Tibial nerve (tissue), 4 donors: ENCODE measurements at regions not wholly inside any gene's neighbourhood (a gene's known extent, or its start where the extent isn't known, plus 50 kb on each side); places are given as distances from the start of the nearest gene placed in this dataset.

Experiments
- DNase-seq, 2 donors: peaks; one replicate each; pipeline ENCODE4 v3.0.0-alpha.2; 2019; ENCODE audit warnings: low spot score in 2 of 2
- H3K27ac ChIP-seq, 4 donors: fragments of 200-600 bp; sonication (generic) in 3 of 4; one replicate each; pipeline ENCODE4 v1.5.1; 2017 to 2019; ENCODE audit warnings: mild to moderate bottlenecking in 1 of 4
- H3K27me3 ChIP-seq, 2 donors: fragments of 200-600 bp; sonication (generic) in 1 of 2; one replicate each; pipeline versions ENCODE4 v1.5.1 to v1.6.0; 2017 to 2019
- H3K36me3 ChIP-seq, 3 donors: fragments of 200-600 bp; sonication (generic); one replicate each; pipeline ENCODE4 v1.5.1; 2018 to 2019
- H3K4me1 ChIP-seq, 4 donors: fragments of 200-600 bp; sonication (generic) in 3 of 4; one replicate each; pipeline ENCODE4 v1.5.1; 2017 to 2019
- H3K4me3 ChIP-seq, 4 donors: fragments of 200-600 bp; sonication (generic) in 3 of 4; one replicate each; pipeline ENCODE4 v1.5.1; 2017 to 2019; ENCODE audit warnings: mild to moderate bottlenecking in 1 of 4, moderate library complexity in 1 of 4
- H3K9me3 ChIP-seq, 4 donors: fragments of 200-600 bp; sonication (generic) in 3 of 4; one replicate each; pipeline ENCODE4 v1.5.1; 2017 to 2019
- CTCF ChIP-seq, 5 experiments: fragments of 200-600 bp in 3 of 5; fragments of 450-650 bp in 2 of 5; sonication (generic) in 3 of 5; IDR thresholded peaks; one replicate each; pipeline ENCODE4 v1.5.1; 2016 to 2019; ENCODE audit warnings: antibody characterized with exemption in 5 of 5, mild to moderate bottlenecking in 3 of 5, moderate library complexity in 2 of 5
- EP300 ChIP-seq, 2 donors: sonication (generic); formaldehyde crosslinking; IDR thresholded peaks; one replicate each; pipeline ENCODE4 v1.6.1; 2017; ENCODE audit warnings: antibody characterized with exemption in 2 of 2, mild to moderate bottlenecking in 1 of 2
- POLR2A ChIP-seq, 2 donors: fragments of 450-650 bp; IDR thresholded peaks; one replicate each; pipeline ENCODE4 v1.6.1; 2017; ENCODE audit warnings: antibody characterized with exemption in 2 of 2, mild to moderate bottlenecking in 2 of 2, moderate library complexity in 2 of 2
- WGBS, 2 donors: methylation state at CpG; one replicate each; pipeline ENCODE4 v1.1.5; 2018; 5-methylcytosine and 5-hydroxymethylcytosine counted together

- H3K4me1 ChIP-seq = no peaks in the 10 kb centered on the region
- no peaks in the 10 kb centered on the region for H3K36me3 ChIP-seq
- DNase-seq = no peak
- no peaks in the 10 kb centered on the region for H3K9me3 ChIP-seq
- no peak for TF ChIP-seq POLR2A (IDR thresholded peaks at IDR 0.05)
- no peak for TF ChIP-seq CTCF (IDR thresholded peaks at IDR 0.05)
- no peak for TF ChIP-seq EP300 (IDR thresholded peaks at IDR 0.05)
- 64% methylated on average over 2 of the region's 2 CpGs for WGBS, 2 donors
- no peak overlapping the region for H3K27ac ChIP-seq
- no peaks in the 10 kb centered on the region for H3K27me3 ChIP-seq
- no peak overlapping the region for H3K4me3 ChIP-seq
These were observed 107.2 kb upstream of the CENPW start for GRCh38 chr6:126232671-126233070.

GRCh38 chr6:126233192-126233591 lies 106.7 kb upstream of the CENPW start:
- 70 to 81% methylated on average over 1 of the region's 1 CpG for WGBS, 2 donors
- Histone ChIP-seq H3K27me3 (no peaks in the 10 kb centered on the region), H3K4me3 (no peak overlapping the region), H3K9me3 (no peaks in the 10 kb centered on the region), H3K4me1 (no peaks in the 10 kb centered on the region), H3K27ac (no peak overlapping the region), H3K36me3 (no peaks in the 10 kb centered on the region)
- no peak for TF ChIP-seq POLR2A (IDR thresholded peaks at IDR 0.05)
- TF ChIP-seq CTCF (IDR thresholded peaks at IDR 0.05) = no peak
- no peak for TF ChIP-seq EP300 (IDR thresholded peaks at IDR 0.05)
- DNase-seq = no peak

DNA sequence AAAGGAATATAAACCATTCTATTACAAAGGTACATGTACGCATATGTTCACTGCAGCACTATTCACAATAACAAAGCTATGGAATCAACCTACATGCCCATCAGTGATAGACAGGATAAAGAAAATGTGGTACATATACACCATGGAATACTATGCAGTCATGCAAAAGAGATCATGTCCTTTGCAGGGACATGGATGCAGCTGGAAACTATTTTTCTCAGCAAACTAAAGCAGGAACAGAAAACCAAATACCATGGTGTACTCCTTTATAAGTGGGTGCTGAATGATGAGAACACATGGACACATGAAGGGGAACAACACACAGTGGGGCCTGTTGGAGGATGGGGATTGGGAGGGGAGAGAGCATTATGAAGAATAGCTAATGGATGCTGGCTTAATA lies 104.6 kb upstream of the CENPW start:
- H3K27ac ChIP-seq = no peak overlapping the region
- no peaks in the 10 kb centered on the region for H3K4me1 ChIP-seq
- H3K4me3 ChIP-seq = no peak overlapping the region
- H3K36me3 ChIP-seq = no peaks in the 10 kb centered on the region
- H3K9me3 ChIP-seq = peaks cover 0 to 2% (median 0%) of the 10 kb centered on the region in 4 donors
- H3K27me3 ChIP-seq = no peaks in the 10 kb centered on the region
- 97 to 100% methylated on average over 1 of the region's 1 CpG for WGBS, 2 donors
- no peak for DNase-seq
- no peak for TF ChIP-seq CTCF (IDR thresholded peaks at IDR 0.05)
- no peak for TF ChIP-seq EP300 (IDR thresholded peaks at IDR 0.05)
- no peak for TF ChIP-seq POLR2A (IDR thresholded peaks at IDR 0.05)

DNA sequence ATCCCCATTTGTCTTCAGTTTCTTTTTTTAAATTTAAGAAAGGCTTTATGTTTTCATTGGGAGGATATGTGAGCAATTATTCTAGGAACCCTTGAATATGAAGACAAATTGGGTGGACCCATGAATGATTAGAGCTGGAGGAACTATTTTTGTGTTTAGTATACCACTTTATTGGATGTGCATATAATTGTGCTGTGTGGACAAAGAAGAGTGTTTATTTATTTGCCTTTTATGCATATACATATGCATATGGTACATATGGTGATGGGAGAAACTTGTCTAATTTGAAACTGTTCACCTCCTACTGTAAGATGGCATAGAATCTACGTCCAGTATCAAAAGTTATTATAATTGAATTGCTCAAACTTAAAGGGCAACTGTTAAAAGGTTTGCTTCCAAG lies 94.8 kb upstream of the CENPW start:
- no peak for DNase-seq
- Histone ChIP-seq H3K27ac (no peak overlapping the region), H3K4me3 (no peak overlapping the region), H3K4me1 (no peaks in the 10 kb centered on the region), H3K36me3 (peaks cover 0 to 4% (median 0%) of the 10 kb centered on the region in 3 donors), H3K27me3 (no peaks in the 10 kb centered on the region), H3K9me3 (peaks cover 0 to 18% (median 0%) of the 10 kb centered on the region in 4 donors)
- no peak for TF ChIP-seq POLR2A (IDR thresholded peaks at IDR 0.05)
- no peak for TF ChIP-seq EP300 (IDR thresholded peaks at IDR 0.05)
- no peak for TF ChIP-seq CTCF (IDR thresholded peaks at IDR 0.05)
- 76 to 77% methylated on average over 1 of the region's 1 CpG for WGBS, 2 donors

GRCh38 chr6:126252154-126252553 lies 87.8 kb upstream of the CENPW start:
- 79 to 93% methylated on average over 2 of the region's 2 CpGs for WGBS, 2 donors
- H3K27me3 ChIP-seq = no peaks in the 10 kb centered on the region

More at GRCh38 chr6:126252154-126252553, 87.8 kb upstream of the CENPW start:
- no peak for TF ChIP-seq CTCF (IDR thresholded peaks at IDR 0.05)
- TF ChIP-seq POLR2A (IDR thresholded peaks at IDR 0.05) = no peak
- TF ChIP-seq EP300 (IDR thresholded peaks at IDR 0.05) = no peak
- Histone ChIP-seq H3K9me3 (peaks cover 0 to 9% (median 1%) of the 10 kb centered on the region in 4 donors), H3K36me3 (peaks cover 0 to 9% (median 0%) of the 10 kb centered on the region in 3 donors), H3K4me1 (no peaks in the 10 kb centered on the region), H3K27ac (no peak overlapping the region), H3K4me3 (no peak overlapping the region)
- no peak for DNase-seq
